GM21529 (cell line): ENCODE measurements at regions not wholly inside any gene's neighbourhood (a gene's known extent, or its start where the extent isn't known, plus 50 kb on each side); places are given as distances from the start of the nearest gene placed in this dataset.
A peak's percentile ranks its signal among the peaks of the same experiment; 100 is the strongest.
"Not testable (repeated sequence)": the region's sequence is repeated elsewhere in the genome, so short reads cannot be mapped to it uniquely, and the experiment has no call there.

Experiments
- ATAC-seq: cut with Tn5 transposase; IDR thresholded peaks from one replicate; pipeline ENCODE4 v1.9.1; 2021; ENCODE audit not compliant: unreplicated experiment

DNA sequence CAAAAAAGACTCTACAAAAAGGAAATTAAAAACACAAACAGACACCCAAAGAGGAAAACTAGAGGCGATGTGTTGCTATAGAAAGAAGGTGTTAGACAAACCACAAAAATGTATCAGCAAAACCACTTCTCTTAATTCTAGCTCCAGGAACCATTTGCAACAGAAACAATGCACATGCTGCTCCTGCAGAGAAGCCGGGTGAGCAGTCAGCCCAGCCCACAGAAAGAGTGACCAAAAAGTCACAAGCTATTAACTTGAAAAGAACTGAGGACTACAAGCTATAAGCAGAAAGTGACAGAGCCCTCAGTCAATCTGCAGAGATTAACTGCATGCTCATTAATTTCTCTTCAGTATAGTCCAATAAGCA is 96.2 kb upstream of the KLHL13 start:
- peak; percentile 83 for ATAC-seq

DNA sequence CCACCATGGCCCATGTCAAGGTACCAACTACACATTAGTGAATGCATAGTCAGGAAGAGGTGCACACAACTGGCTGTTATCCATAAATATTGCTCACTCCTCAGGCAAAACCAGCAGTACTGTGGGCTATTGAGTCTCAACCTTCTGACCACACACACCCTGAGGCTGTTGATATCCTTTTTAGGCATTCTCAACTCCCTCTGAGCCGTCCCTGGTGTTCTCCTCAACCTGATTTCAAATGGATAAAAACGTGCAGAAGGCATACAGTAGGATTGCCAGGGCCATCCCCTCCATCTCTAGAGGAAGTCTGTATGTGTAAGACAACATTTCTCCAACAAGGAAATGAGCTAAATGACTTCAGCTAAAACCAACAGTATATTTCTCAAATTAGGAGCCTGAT is 98.7 kb upstream of the KLHL13 start:
- no peak for ATAC-seq

DNA sequence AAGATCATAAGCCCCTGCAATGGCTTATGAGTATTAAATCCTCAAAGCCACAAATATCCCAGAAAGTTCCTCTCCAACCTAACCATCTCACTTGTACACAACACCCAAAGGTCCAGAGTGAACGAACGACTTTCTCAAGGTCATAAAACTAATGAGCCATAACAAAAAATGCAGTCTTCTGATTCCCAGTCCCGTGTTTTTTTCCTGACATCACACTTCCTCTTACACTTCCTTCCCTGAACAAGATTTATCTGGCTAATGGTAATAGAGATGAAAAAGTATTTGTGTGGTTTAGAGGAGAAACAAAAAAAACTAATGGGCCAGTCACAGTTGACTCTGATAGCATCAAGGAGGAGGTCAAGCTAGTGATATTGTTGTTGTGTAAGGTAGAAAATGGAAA is 99.5 kb upstream of the KLHL13 start:
- ATAC-seq, result no peak

DNA sequence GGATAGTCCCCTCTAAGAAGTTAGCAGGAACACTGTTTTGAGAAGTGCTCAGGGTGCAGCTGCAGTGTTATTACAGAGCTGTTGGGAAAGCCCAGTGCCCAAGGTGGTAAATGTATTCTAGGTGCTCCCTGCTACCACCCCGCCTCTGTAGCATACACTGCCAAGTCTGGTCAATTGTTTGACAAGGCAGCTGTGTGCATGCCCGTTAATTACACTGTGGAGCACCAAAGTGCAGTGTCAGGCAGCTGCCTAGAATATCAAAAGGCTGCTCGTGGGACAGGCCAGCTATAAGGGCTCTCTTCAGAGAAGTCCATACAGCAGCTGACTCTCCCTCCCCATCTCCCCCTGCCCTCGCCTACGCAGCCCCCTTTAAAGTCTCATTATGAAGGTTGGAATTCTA is 99.9 kb upstream of the KLHL13 start:
- ATAC-seq, result no peak

DNA sequence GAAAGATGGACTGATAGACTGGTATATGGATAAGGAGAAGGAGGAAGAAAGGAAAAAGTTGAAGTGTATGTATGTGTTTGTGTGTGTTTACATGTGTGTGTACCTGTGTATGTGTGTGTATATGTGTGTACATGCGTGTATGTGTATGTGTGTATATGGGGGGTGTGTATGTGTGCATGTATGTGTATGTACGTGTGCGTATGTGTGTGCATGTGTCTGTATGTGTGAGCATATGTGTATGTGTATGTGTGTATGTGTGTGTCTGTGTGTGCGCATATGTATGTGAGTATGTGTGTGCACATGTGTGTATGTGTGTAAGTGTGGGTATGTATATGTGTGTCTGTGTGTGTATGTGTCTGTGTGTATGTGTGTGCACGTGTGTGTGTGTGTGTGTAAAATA is 101.5 kb upstream of the KLHL13 start:
- no peak for ATAC-seq

DNA sequence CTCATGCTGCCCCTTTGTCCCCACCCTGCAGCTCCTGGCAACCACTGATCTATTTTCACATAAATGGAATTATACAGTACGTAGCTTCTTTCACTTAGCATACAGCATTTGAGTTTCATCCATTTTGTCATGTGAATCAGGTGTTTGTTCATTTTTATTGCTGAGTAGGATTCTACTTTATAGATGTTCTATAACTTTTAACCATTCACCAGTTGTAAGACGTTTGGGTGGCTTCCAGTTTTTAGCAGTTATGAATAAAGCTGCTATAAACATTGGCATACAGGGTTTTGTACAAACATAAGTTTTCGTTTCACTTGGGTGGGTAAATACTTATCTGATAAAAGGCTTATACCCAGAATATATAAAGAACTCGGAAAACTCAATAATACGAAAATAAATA is 102.3 kb upstream of the KLHL13 start:
- no peak for ATAC-seq

DNA sequence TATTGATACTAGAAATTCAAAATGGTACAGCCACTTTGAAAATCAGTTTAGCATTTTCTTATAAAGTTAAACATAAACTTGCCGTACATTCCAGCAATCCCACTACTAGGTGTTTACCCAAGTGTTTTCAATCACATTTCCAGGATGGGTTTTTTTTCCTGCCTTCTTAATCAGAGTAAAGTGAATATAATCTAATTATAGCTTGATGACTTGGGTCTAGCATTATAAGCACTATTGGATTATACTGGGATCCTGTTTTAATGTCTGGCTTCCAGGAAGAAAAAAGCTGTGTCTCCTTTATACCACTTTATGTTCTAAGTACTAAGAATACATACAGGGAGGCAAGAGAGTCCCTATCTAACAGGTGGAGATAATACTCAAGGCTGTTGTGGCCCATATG is 103.3 kb upstream of the KLHL13 start:
- ATAC-seq, result no peak

DNA sequence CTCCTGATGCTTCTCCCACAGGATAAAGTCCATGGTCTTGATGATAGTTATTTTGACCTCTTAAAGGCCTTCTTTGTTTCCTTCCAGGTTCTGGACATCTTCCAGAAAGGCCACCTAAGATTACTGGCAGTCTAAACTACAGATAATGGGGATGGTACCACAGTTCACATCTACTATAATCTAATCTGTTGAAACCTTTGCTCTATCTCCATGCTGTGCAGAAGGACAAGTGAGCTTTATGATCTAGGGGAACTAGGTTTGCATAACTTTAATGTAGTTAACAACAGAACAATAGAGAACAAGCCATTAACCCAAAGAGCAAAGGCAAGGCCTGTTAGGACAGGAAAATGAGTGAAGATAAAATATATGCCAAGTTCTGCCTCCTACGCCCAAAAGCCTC is 103.9 kb upstream of the KLHL13 start:
- no peak for ATAC-seq

DNA sequence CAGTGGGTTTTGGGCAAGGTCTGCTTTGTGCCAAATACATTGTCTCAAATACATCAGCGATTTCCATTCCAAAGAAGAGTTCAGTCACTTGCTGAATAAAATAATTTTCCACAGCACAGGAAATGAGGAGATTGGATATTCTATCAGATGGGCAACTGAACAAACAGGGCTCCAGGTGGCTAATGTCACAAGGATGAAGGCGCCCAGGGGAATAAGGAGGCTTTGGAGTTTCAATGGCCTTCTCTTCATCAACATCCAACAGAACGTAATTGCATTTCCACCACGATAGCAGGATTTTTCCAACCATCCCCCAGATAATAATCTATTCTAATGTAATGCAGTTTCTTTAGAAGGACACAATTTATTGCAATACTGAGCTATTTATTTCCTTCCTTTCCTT is 104.7 kb upstream of the KLHL13 start:
- ATAC-seq, result no peak

DNA sequence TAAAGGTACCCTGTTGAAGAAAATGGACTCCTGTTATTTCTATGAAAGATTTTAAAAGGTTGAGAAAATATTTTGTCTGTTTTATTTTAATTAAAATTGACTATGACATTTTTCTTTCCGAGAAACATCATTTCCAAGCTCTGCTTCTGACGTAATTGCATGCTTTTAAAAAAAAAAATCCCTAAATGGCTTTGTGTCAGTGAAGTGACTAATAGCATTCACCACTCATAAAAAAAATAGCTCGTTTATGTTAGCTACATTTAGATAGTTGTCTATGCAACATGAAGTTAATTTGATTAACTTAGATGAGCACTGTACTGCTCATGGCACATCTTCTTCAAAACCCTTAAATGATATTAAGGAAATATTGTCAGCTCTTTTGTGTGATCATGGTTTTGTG is 105.1 kb upstream of the KLHL13 start:
- ATAC-seq, result no peak

DNA sequence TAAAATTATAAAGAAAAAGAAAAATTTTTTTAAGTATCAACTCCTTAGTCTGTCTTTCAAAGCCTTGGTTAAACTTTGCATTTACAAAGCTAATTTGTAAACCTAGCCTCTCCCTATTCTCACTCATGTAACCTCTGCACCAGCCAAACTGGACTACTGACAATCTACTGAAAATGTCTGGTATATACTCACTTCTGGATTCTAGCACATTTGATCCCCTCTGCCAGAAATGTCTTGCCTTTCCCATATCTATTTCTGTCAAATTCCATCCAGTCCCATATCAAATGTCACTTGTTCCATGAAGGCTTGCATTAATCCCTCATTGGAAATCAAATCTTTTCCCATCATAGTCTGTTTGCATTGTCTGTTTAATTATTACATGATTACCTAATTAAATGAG is 105.8 kb upstream of the KLHL13 start:
- ATAC-seq, result no peak

DNA sequence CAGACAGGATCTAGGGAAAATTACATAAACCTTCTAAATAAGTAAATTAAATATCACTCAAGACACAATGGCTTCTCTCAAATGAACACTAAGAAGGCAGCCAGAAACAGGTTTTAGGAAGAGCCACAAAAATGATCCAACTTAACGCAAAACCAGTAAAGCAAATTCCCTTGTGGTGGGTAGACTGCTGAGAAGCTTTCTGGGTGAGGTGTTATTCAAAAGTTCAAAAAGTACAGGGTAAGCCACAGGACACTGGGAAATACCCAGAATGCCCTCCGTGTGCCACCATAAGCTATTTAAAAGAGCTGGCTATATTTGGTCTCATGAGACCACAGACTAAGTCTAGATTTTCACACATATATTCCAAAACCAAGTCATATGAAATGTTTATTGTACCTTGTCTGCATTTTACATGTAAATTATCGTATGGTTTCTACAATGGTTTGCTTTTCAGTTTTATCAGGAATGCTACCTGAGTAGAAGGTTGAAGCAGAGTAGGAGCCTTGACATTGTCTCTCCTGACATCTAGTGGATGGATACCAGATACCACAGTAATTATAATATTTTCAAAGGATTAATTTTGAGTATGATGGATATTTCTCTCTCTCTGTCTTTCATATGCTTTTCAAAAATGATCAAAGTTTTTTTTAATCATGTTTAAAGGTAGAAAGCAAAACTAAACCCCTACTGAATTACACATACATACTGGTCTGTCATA is 109.3 kb upstream of the KLHL13 start:
- ATAC-seq, result peak; percentile 76

DNA sequence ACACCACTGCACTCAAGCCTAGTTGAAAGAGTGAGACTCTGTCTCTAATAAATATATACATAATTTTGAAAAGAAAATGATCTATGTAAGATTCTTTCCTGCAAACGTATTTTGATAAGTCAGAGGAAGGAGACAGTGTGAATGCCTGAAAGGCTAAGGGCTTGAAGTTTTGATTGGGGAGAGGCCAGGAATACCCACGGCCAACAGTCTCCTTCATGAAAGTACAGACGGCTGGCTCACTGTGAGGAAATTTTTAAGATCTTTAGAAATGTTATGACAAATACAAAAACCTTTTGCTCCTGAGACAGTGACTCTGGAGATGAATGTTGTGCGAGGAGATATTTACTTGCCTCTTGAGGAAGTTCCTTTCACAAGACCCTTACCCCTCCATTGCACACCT is 111.4 kb upstream of the KLHL13 start:
- no peak for ATAC-seq

DNA sequence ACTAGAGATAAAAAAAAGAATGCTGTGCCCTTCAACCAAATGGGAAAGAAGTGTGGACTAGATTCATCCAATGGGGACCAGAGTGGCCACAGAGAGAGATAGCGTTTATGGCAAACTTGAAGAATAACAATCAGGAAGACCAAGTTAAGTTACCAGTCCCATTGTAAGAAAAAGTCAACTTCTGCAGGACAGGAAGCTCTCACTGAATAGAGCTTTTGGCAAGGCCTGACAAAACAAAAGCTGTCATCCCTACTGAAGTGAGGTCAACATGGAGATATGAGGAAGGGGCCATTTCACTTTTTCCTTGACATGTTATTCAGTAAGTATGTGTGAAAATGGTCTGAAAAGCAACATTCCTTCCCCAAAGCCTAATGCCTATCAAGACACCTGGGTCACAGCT is 111.8 kb upstream of the KLHL13 start:
- no peak for ATAC-seq

DNA sequence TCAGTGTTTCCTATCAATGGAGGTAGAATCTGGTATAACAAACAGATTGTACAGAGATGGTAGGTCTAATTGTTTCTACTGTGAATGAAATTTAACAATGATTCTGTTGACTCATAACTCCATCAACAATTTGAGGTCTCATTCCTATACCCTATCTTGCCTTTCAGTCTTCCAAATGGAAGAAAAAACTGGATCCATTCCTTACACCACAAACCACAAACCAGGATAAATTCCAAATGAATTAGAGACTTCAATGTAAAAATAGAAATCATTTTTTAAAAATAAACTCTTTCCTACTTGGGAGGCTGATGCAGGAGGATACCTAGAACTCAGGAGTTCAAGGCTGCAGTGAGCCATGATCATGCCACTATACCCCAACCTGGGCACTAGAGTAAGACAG is 114.4 kb upstream of the WDR44 start:
- ATAC-seq, result no peak

DNA sequence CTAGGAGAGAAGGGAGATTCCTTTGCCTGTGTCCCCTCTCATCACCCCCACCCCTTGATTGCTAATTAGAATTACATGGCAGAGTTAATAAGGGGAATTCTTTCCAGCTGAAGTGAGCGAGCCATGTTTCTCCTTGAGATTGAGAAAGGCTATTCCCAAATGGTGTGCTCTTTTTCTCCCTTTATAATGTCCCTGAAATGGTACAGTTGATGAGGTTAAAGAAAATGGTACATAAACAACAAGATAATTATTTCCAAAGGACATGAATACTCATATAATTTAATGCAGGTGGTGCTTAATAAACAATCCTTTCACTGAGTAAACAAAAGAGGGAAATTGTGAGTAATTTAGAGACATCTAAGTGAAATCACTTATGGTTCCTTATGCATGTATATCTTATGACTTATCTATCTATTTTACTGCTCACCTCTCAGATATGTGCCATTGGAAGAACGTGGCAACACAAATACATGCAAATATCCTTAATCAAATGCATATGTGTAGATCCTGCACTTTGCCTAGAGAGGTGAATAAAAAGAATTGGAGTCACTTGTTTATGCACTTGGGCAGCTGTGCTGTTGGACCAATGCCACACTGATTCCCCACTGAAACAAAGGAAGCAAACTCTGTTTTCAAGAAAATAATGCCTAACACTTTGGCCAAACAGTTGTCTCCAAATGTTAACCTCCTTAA is 106.6 kb upstream of the WDR44 start:
- no peak for ATAC-seq

DNA sequence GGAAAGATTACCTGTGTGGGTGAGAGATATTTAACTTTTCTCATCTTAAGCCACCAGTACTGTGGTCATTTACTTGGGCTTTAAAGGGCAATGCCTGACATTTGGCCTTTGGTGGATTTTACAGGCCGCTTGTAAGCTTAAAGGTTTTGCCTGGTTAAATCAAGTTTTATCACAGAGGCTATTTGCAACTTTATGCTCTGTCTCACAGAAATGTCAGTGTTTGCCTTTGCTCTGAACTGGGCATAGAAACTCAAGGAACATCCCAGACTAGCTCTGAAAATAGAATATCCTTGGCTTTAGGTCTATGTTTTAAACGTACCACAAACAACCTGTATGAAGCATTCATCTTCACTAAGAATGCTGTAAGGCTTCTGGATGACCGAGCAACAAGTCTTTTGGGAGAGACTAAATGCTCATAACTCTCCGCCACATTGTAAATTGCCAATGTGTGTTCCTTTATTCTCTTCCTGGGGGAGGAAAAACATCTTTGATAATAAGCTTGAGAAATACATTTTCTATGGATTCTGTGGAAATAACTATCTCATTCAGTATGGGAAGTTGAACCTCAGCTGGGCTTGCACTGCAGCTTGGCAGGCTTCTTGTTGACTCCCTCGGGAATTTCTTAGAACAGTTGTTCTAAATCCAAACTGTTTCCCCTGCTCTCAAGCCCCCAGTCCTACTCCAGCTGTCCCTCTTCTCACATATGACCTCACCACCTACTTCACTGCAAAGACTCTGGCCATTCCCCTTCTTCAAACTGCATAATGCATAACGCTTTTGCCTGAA is 105.8 kb upstream of the WDR44 start:
- no peak for ATAC-seq

DNA sequence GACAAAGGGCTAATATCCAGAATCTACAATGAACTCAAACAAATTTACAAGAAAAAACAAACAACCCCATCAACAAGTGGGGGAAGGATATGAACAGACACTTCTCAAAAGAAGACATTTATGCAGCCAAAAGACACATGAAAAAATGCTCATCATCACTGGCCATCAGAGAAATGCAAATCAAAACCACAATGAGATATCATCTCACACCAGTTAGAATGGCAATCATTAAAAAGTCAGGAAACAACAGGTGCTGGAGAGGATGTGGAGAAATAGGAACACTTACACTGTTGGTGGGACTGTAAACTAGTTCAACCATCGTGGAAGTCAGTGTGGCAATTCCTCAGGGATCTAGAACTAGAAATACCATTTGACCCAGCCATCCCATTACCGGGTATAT is 98.9 kb upstream of the WDR44 start:
- not testable (repeated sequence) for ATAC-seq

DNA sequence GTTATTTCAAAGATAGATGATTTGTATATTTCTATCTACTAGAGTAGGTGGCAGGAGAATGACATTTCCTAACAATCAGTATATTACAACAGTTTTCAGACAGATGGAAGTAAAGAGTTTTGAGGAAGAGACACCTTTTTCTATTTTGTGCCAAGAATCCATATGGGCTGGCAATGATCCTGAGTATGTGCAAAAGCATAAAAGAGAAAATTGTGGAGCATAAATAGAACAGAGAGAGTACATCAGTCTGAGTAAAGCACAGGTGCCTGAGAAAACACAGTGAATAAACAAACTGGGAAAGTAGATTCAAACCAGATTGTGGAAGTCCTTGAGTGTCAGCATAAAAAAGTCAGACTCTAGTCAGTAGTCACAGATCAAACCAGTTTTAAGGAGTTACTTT is 96.8 kb upstream of the WDR44 start:
- no peak for ATAC-seq

DNA sequence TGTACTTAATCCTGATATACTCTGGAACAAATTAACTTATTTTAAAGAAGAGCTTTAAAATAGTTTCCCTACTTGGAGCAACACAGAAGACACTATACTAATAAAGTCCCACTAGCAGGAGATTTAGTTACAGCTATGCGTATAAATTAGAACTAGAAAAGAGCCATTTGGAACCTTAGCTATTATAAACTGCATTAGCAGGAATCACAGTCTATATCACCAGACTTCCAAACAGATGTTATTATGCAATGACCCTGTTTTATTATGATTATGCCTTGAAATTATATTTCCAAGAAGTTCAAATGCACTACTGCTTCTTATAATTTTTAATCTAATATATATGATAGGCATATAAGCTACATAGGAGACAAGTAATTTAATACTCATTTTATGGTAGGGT is 95.5 kb upstream of the WDR44 start:
- no peak for ATAC-seq

DNA sequence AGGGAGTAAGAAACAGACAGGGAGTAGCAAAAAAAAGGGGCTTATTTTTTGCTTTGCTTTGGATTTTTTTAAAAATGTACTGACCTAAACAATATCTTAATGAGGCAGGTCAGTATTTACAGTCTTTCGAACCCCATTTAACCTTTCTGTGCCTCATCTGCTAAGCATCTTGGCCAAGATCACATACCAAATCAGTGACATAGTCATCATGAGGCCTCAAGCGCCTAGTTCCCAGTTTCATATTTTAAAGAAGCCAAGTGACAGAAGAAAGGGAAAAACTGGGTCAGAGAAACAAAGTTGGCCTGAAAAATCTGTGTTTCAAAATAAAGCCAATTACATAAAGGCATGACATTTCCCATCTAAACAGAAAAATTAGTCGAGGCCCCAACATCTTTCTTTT is 94.6 kb upstream of the WDR44 start:
- no peak for ATAC-seq

DNA sequence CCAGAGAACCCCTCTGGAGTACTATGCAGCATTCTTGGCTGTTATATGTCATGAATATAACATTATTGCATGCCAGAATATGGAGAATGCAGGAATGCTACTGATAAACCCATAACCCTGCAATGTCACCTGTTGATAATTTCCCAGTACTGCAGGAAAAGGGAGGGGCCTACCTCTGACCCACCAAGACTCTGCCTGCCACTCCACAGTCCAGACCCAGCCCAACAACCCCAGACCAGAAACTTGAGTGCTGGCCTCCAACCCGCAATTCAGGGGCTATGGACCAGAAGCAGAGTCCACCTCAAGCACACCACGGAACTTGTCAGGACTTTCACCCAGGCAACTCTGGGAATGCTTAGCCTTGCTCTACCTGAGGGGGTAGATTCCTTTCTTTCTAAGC is 92.9 kb upstream of the WDR44 start:
- ATAC-seq, result no peak
